H1 (cell line): ENCODE measurements at regions not wholly inside any gene's neighbourhood (a gene's known extent, or its start where the extent isn't known, plus 50 kb on each side); places are given as distances from the start of the nearest gene placed in this dataset.

ENCODE experiments used
- CTBP2 ChIP-seq: IDR thresholded peaks from 2 replicates; pipeline ENCODE4 v1.7.0; 2011; ENCODE audit warnings: borderline replicate concordance, mild to moderate bottlenecking, moderate library complexity, mixed read lengths, low read length; ENCODE audit not compliant: insufficient read depth, insufficient read length
- EP300 ChIP-seq, 2 experiments: IDR thresholded peaks; 1 replicate in 1 of 2; 2 replicates in 1 of 2; pipeline ENCODE4 v1.6.1; 2011 to 2012; ENCODE audit warnings: low read depth in 2 of 2, low read length in 2 of 2, mild to moderate bottlenecking in 2 of 2, borderline replicate concordance in 1 of 2, inconsistent platforms in 1 of 2, moderate library complexity in 1 of 2
- RXRA ChIP-seq: IDR thresholded peaks from 2 replicates; pipeline ENCODE4 v1.6.1; 2011; ENCODE audit warnings: low read depth, mild to moderate bottlenecking, low read length, moderate library complexity; ENCODE audit not compliant: insufficient read depth
- SAP30 ChIP-seq: fragments of 300-600 bp; sonication (generic); IDR thresholded peaks from 2 replicates; pipeline ENCODE4 v1.7.1; 2012; ENCODE audit warnings: low read length, moderate library complexity, mild to moderate bottlenecking, inconsistent platforms; ENCODE audit not compliant: insufficient read depth, insufficient replicate concordance
- SP4 ChIP-seq: IDR thresholded peaks from 2 replicates; pipeline ENCODE4 v1.6.1; 2012; ENCODE audit warnings: low read length, inconsistent platforms
- TAF1 ChIP-seq: IDR thresholded peaks from 2 replicates; pipeline ENCODE4 v1.6.1; 2011; ENCODE audit warnings: mild to moderate bottlenecking, low read depth, low read length
- ZNF274 ChIP-seq: IDR thresholded peaks from 2 replicates; pipeline ENCODE4 v1.7.0; 2012; ENCODE audit warnings: low read length, borderline replicate concordance; ENCODE audit errors: extremely low read depth
- TF ChIP-seq, protein P1 (sequence below): fragments of 300-600 bp; sonication (generic); IDR thresholded peaks from 2 replicates; pipeline ENCODE4 v1.7.1; 2012; ENCODE audit warnings: low read length, moderate library complexity, mild to moderate bottlenecking, inconsistent platforms; ENCODE audit not compliant: insufficient replicate concordance
- TF ChIP-seq, protein P2 (sequence below): IDR thresholded peaks from 2 replicates; pipeline ENCODE4 v1.6.1; 2011; ENCODE audit warnings: low read depth, mild to moderate bottlenecking, low read length; ENCODE audit not compliant: insufficient read depth

DNA sequence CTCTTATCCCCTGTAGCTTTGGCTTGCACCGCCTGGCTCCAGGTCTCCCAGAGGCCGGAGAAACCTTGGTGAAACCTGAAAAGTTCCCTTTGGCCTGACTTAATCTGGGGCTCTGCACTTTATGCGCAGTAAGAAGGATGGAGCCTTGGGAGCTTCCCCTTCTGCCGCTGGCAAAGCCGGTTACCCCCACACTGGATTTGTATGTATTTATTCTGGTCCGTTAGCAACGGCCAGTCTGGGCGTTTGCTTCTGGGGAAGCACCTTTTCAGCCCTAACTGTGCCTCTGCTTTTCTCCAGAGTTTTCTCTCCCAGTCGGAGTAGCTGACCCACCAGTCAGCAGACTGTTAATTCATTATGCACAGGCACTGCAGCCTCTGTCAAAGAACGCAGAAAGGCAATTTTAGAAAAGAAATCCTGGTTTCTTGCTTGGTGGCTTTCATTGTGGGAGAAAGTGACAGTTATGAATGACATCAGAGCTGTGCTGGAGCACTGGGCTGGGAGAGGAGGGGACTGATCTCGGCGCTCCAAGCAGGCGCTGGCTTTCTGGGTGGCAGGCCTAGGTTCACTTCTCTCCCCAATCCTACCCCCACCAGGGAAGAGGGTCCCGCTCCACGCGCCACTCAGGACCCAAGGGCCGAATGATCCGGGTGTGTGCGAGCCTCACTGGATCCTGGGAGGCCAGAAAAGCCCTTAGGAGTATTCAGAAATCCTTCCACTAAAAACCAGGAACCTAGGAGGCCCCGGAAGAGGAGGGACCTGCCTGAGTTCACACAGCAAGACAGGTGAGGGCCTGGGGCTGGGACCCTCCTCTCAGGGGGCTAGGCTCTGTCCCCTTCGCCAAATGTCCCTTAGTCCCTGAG is 70.2 kb downstream of the RTL6 start (continued):
- TF ChIP-seq, protein P1, sequence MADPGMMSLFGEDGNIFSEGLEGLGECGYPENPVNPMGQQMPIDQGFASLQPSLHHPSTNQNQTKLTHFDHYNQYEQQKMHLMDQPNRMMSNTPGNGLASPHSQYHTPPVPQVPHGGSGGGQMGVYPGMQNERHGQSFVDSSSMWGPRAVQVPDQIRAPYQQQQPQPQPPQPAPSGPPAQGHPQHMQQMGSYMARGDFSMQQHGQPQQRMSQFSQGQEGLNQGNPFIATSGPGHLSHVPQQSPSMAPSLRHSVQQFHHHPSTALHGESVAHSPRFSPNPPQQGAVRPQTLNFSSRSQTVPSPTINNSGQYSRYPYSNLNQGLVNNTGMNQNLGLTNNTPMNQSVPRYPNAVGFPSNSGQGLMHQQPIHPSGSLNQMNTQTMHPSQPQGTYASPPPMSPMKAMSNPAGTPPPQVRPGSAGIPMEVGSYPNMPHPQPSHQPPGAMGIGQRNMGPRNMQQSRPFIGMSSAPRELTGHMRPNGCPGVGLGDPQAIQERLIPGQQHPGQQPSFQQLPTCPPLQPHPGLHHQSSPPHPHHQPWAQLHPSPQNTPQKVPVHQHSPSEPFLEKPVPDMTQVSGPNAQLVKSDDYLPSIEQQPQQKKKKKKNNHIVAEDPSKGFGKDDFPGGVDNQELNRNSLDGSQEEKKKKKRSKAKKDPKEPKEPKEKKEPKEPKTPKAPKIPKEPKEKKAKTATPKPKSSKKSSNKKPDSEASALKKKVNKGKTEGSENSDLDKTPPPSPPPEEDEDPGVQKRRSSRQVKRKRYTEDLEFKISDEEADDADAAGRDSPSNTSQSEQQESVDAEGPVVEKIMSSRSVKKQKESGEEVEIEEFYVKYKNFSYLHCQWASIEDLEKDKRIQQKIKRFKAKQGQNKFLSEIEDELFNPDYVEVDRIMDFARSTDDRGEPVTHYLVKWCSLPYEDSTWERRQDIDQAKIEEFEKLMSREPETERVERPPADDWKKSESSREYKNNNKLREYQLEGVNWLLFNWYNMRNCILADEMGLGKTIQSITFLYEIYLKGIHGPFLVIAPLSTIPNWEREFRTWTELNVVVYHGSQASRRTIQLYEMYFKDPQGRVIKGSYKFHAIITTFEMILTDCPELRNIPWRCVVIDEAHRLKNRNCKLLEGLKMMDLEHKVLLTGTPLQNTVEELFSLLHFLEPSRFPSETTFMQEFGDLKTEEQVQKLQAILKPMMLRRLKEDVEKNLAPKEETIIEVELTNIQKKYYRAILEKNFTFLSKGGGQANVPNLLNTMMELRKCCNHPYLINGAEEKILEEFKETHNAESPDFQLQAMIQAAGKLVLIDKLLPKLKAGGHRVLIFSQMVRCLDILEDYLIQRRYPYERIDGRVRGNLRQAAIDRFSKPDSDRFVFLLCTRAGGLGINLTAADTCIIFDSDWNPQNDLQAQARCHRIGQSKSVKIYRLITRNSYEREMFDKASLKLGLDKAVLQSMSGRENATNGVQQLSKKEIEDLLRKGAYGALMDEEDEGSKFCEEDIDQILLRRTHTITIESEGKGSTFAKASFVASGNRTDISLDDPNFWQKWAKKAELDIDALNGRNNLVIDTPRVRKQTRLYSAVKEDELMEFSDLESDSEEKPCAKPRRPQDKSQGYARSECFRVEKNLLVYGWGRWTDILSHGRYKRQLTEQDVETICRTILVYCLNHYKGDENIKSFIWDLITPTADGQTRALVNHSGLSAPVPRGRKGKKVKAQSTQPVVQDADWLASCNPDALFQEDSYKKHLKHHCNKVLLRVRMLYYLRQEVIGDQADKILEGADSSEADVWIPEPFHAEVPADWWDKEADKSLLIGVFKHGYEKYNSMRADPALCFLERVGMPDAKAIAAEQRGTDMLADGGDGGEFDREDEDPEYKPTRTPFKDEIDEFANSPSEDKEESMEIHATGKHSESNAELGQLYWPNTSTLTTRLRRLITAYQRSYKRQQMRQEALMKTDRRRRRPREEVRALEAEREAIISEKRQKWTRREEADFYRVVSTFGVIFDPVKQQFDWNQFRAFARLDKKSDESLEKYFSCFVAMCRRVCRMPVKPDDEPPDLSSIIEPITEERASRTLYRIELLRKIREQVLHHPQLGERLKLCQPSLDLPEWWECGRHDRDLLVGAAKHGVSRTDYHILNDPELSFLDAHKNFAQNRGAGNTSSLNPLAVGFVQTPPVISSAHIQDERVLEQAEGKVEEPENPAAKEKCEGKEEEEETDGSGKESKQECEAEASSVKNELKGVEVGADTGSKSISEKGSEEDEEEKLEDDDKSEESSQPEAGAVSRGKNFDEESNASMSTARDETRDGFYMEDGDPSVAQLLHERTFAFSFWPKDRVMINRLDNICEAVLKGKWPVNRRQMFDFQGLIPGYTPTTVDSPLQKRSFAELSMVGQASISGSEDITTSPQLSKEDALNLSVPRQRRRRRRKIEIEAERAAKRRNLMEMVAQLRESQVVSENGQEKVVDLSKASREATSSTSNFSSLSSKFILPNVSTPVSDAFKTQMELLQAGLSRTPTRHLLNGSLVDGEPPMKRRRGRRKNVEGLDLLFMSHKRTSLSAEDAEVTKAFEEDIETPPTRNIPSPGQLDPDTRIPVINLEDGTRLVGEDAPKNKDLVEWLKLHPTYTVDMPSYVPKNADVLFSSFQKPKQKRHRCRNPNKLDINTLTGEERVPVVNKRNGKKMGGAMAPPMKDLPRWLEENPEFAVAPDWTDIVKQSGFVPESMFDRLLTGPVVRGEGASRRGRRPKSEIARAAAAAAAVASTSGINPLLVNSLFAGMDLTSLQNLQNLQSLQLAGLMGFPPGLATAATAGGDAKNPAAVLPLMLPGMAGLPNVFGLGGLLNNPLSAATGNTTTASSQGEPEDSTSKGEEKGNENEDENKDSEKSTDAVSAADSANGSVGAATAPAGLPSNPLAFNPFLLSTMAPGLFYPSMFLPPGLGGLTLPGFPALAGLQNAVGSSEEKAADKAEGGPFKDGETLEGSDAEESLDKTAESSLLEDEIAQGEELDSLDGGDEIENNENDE, result no peak
- TF ChIP-seq TAF1 (no peak), ZNF274 (no peak), RXRA (no peak), SP4 (no peak), CTBP2 (no peak), SAP30 (no peak), EP300 (IDR thresholded peaks at IDR 0.05; ENCODE audit: borderline replicate concordance in 1 of 2, low read depth in 2 of 2, low read length in 2 of 2) (no peak)
- TF ChIP-seq, protein P2, sequence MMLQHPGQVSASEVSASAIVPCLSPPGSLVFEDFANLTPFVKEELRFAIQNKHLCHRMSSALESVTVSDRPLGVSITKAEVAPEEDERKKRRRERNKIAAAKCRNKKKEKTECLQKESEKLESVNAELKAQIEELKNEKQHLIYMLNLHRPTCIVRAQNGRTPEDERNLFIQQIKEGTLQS, result no peak
